ENCODE measurements at regions not wholly inside any gene's neighbourhood (a gene's known extent, or its start where the extent isn't known, plus 50 kb on each side); places are given as distances from the start of the nearest gene placed in this dataset.

DNA sequence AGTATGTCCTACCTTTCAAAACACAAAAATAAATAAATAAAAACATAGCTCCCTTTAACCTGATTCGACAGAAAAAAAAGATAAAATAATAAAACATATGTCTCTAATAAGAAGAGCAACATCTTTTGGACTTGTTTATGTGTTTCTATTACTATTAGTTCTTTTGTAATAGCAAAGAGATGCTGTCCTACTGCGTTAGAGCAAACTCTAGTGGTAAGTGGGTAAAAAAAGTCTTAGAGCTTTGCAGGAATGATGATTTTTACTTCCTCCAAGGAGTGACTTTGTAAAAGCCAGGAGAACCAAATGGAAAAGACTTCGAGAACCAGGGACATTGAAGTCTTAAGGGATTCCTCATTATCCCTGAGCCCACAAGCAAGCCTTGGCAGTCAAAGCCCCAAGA, 450.1 kb downstream of the METTL4 start:
- no peaks in the 10 kb centered on the region for H3K36me3 ChIP-seq
- no peaks in the 10 kb centered on the region for H3K9me3 ChIP-seq
- no peak for DNase-seq (ENCODE audit: extremely low spot score in 2 of 2)
- TF ChIP-seq POLR2AphosphoS5 (IDR thresholded peaks at IDR 0.05; ENCODE audit: insufficient read depth in 1 of 2, low read depth in 1 of 2) (no peak), CTCF (IDR thresholded peaks at IDR 0.05) (no peak), POLR2A (IDR thresholded peaks at IDR 0.05) (no peak)
- no peaks in the 10 kb centered on the region for H3K4me1 ChIP-seq
- intact Hi-C loops (cut with DNase I) = no loop called here
- no peaks in the 10 kb centered on the region for H3K27me3 ChIP-seq
- no peak overlapping the region for H3K27ac ChIP-seq
- H3K4me3 ChIP-seq = no peak overlapping the region

- intact Hi-C loops (cut with DNase I) = no loop called here
- DNase-seq (ENCODE audit: extremely low spot score in 2 of 2) = no peak
- Histone ChIP-seq H3K4me1 (no peaks in the 10 kb centered on the region), H3K4me3 (no peak overlapping the region), H3K36me3 (no peaks in the 10 kb centered on the region), H3K27me3 (no peaks in the 10 kb centered on the region), H3K27ac (no peak overlapping the region), H3K9me3 (no peaks in the 10 kb centered on the region)
- TF ChIP-seq POLR2AphosphoS5 (IDR thresholded peaks at IDR 0.05; ENCODE audit: insufficient read depth in 1 of 2, low read depth in 1 of 2) = no peak
- no peak for TF ChIP-seq CTCF (IDR thresholded peaks at IDR 0.05)
- no peak for TF ChIP-seq POLR2A (IDR thresholded peaks at IDR 0.05)
Measured at GRCh38 chr18:2123077-2123476, 448.2 kb downstream of the METTL4 start.

DNA sequence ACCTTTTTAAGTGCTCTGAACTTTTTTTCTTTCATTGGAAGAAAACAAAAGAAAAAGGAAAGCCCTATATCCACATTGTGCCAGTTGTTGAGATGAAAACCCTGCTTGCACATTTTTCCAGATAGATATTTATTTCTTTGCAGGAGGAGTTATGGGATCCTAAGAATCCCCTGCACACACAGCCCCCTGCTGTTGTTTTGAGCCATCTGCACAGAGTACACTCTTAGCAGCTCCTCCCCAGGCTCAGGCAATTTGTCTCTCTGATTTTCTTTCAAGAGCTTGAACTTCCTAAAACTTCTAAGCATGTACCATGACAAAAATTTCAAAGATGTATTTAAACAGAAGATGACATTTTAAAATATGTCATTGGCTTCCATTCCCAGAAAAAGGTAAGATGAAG, 436.9 kb downstream of the METTL4 start:
- H3K27ac ChIP-seq = no peak overlapping the region
- no peaks in the 10 kb centered on the region for H3K36me3 ChIP-seq
- TF ChIP-seq CTCF (IDR thresholded peaks at IDR 0.05) (no peak), POLR2AphosphoS5 (IDR thresholded peaks at IDR 0.05; ENCODE audit: insufficient read depth in 1 of 2, low read depth in 1 of 2) (no peak), POLR2A (IDR thresholded peaks at IDR 0.05) (no peak)
- no peaks in the 10 kb centered on the region for H3K9me3 ChIP-seq
- no peak for DNase-seq (ENCODE audit: extremely low spot score in 2 of 2)
- intact Hi-C loops (cut with DNase I) = no loop called here
- no peaks in the 10 kb centered on the region for H3K27me3 ChIP-seq
- H3K4me3 ChIP-seq = no peak overlapping the region
- no peaks in the 10 kb centered on the region for H3K4me1 ChIP-seq

- Histone ChIP-seq H3K36me3 (no peaks in the 10 kb centered on the region), H3K4me3 (no peak overlapping the region), H3K27ac (no peak overlapping the region), H3K9me3 (no peaks in the 10 kb centered on the region), H3K27me3 (no peaks in the 10 kb centered on the region), H3K4me1 (no peaks in the 10 kb centered on the region)
- TF ChIP-seq POLR2AphosphoS5 (IDR thresholded peaks at IDR 0.05; ENCODE audit: insufficient read depth in 1 of 2, low read depth in 1 of 2) (no peak), CTCF (IDR thresholded peaks at IDR 0.05) (no peak), POLR2A (IDR thresholded peaks at IDR 0.05) (no peak)
- intact Hi-C loops (cut with DNase I) = no loop called here
- DNase-seq (ENCODE audit: extremely low spot score in 2 of 2) = no peak
Measured at GRCh38 chr18:2135309-2135708, 436.0 kb downstream of the METTL4 start.

GRCh38 chr18:2138552-2138951, 432.8 kb downstream of the METTL4 start:
- Histone ChIP-seq H3K27ac (no peak overlapping the region), H3K36me3 (no peaks in the 10 kb centered on the region), H3K4me1 (no peaks in the 10 kb centered on the region), H3K4me3 (no peak overlapping the region), H3K27me3 (no peaks in the 10 kb centered on the region), H3K9me3 (no peaks in the 10 kb centered on the region)
- TF ChIP-seq CTCF (IDR thresholded peaks at IDR 0.05) (no peak), POLR2AphosphoS5 (IDR thresholded peaks at IDR 0.05; ENCODE audit: insufficient read depth in 1 of 2, low read depth in 1 of 2) (no peak), POLR2A (IDR thresholded peaks at IDR 0.05) (no peak)
- intact Hi-C loops (cut with DNase I) = no loop called here
- no peak for DNase-seq (ENCODE audit: extremely low spot score in 2 of 2)
